IPS DF 19.7 (cell line): ENCODE measurements at regions not wholly inside any gene's neighbourhood (a gene's known extent, or its start where the extent isn't known, plus 50 kb on each side); places are given as distances from the start of the nearest gene placed in this dataset.

Source experiments
- DNase-seq: peaks from one replicate; pipeline ENCODE4 v3.0.0-alpha.2; 2013; ENCODE audit warnings: low read depth, low spot score

DNA sequence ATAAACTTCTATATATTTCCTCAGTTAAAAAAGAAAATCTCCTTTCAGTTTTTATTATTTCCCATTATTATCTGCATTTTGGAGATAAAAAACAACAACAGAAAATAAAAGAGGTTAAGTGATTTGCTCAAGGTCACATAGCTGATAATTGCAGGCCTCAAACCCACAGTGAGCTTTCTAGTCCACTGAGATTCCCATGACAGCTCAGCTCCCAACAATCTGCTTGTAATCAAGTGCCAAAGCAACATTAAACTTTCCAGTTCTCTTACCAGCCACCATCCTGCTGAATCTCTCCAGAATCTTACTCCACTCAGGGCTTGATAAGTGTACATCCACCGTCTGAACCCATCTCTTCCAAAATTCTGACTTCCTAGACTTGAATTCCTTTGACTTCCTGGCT is 318.2 kb upstream of the SEMA6D start:
- DNase-seq: no peak

DNA sequence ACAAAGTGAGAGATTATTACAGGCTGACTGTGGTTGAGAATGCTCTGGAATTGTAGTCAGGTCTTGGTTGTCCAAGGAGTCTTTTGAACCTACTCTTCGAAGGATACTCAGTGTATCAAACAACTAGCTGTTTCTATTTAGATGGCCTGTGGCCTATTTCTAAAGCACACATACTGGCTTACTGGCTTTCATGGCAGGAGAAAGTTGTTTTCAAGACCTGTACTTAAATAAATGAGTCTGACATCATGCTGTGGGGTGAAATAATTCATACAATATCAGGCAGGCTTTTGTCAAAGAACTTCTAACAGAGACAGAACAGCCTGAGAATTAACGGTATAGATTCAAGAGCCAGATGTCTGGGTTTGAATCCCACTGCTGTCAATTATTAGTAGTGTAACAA is 316.7 kb upstream of the SEMA6D start:
- no peak for DNase-seq

DNA sequence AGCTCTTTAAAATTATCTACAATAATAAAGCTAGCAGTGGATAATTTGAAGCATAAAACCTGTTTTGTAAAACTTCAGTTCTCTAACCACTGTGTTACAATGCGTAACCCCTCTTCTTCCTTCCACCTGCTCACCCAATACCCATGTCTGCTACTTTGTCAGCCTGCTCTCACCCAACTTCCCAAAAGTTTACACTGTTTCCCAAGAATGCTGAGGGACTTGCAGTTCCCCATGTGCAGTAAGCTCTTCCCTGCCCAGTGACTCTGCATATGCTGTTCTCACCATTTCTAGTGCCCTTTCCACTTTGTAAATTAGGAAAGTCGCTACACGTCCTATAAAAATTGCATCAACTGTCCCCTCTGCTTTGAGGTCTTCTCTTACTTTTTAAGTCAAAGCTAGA is 315.9 kb upstream of the SEMA6D start:
- no peak for DNase-seq

DNA sequence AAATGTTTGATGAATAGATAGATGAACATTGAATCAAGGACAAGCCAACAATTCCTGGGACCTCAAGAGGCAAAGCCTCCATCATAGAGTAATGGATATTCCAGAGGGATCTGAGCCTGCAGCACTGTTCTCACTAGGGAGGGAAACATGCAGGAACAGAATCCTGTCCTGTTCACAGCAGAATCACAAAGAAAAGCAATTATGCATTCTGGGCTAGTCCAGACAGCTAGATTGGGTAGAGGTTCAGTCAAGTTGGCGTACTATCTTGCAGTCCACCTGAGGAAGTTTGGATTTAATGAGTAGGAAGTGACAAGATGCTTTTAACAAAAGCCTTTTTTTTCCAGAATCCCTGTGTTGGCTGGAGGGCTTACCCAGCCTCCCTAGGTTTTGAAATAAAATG is 314.5 kb upstream of the SEMA6D start:
- no peak for DNase-seq

DNA sequence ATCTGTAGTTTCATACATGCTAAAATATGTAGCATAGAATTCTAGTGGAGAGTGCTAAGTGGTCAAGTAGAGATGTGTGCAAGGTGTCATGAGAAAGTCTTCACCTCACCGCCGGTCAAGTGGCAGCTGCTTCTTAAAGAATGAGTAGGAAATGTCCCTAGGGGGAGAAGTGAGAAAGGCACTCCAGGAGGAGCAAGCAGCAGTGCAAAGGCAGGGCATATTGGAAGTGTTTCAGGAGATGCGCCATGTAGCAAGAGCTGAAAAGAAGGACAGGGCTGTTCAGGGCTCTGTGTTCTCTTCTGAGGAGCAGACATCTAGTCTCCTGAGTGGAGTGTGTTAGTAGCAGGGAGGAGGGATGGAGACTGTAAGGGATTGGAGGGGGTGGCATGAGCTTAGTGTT is 312.4 kb upstream of the SEMA6D start:
- DNase-seq: no peak

DNA sequence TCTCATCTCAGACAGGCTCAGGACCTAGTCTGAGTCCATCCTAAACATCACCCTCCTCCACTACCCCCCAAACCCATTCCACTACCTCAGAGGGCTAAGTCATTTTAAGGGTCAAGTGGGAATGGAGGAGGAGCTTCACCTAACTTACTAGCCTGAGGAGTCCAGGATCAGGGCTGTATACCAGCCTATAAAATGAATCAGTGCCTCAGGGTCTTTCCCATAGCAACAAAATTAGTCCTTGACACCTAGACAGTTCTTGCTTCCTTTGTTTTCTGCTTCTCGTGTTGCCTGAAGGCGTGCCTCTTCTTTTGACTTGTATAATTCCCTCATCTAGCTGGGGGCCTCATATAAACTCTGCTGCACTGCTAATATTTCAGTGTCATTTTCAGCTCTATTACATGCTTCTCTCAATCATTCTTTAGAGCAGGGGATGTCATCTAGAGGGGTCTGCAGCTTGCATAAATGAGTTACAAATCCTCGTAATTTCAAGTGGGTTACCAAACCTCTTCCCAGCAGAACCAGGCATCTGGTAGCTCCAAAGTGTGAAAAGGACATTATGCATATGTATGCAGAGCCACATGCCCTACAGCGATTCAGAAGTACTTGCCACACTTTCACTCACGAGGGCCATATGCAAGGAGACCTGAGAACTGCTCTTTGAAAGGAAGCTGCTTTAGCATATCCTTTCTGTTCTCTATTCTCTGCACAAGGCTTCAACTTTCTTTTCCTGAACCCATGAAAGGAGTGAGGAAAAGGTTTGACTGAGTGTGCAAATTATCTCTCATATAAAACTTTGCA is 311.7 kb upstream of the SEMA6D start:
- DNase-seq: no peak

DNA sequence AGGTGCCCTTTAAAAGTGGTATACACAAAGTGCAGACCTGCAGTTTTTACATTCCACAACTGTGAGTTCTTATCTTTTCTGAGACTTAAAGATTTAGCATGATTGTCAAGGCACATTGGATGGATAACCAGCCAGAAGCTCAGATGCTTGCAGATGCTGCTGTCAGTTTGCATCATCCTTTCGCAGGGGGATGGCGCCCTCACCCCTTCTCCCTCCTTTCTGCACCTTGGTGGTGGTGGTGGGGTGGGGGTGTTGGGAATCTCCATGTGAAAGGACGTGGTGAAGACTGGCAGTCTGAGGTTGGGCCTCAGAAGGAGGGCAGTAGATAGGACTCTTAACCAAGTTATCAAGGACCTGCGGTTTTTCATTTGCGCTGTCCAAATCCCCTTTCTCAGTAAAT is 309.6 kb upstream of the SEMA6D start:
- no peak for DNase-seq

DNA sequence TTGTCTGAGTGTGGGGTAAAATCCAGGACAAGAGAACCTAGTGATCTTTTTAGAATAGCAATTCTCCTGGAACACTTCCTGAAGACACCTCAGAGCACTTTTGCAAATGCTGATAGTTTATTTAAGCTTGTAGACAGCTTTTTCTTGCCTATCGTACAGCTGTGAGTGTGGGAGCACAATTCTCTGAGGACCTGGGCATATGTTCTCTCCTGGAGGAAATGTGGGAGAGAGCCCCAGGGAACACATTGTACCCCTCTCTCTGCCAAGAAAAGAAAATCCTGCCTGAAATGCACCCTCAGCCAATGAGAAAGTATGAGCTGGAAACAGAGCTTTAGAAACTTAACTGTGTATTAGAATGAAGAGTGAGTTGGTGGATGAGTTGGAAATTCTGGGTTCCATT is 308.3 kb upstream of the SEMA6D start:
- DNase-seq: no peak

DNA sequence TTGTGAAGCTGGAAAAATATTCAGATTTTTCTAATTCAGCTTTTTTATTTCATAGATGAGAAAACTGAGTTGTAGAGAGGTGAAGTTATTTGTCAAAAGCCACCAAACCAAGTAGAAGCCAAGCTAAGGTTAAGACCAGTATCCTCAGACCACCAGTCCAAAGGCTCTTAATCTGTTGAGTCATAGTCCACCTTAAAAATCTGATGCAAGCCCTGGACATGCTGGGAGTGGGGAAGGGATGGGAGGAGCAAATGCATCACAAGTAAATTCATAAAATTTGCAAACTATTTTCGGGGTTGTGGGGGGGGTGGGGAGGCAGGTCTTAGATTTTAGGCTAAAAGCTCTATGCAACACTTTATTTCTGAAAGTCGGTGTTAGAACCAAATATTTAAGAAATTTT is 307.7 kb upstream of the SEMA6D start:
- DNase-seq: no peak

DNA sequence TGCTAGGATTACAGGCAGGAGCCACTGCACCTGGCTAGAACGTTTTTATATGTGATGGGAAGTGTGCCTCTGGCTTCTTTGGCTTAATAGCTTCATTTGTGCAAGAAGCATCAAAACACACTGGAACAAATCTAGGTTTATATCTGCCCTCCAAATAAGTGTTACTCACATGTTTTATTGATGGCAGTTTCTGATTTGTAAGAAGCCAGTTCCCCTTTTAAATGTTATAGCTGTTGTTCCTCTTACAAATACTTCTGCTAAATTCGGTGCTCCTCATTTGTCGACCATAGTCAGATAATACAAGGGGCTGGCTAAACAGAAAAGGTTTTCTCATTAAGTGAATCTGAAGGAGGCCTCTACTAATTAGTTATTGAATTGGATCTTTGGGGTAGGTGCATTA is 307.1 kb upstream of the SEMA6D start:
- DNase-seq: no peak

DNA sequence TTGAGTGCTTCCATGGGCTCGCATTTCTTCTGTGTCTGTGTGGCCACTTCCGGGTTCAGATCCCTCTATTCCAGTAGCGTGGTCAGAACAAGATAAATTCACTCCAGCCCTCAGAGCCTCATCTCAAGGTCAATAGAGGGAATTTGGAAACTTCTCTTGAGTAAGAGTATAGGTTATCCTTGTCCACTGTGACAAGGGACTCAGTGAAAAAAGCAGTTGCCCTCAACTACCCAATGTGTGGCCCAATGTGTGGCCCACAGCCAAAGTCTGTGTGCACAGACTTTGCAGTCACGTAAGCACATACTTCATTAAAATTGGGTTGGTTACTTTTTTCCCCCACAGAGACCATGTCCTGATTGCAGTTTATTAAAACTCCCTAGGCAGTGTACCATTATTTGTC is 305.6 kb upstream of the SEMA6D start:
- DNase-seq: no peak

DNA sequence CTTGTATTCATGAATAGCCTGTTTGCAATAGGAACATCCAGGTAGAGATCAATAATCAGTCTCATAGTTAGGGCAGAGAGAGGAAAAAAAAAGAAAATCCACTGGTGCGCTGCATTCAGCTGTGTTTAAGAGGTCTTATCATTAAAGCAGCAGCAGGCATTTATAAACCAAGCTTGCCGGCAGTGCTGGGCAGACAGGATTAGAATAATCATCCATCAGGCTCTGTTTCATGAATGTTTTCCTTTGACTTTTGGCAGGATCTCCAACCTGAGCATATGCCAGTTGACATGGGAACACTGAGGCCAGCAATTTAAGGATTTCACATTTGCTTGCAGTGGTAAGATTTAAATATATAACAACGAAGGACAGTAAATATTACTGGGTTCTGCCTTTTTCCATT is 305.2 kb upstream of the SEMA6D start:
- no peak for DNase-seq

DNA sequence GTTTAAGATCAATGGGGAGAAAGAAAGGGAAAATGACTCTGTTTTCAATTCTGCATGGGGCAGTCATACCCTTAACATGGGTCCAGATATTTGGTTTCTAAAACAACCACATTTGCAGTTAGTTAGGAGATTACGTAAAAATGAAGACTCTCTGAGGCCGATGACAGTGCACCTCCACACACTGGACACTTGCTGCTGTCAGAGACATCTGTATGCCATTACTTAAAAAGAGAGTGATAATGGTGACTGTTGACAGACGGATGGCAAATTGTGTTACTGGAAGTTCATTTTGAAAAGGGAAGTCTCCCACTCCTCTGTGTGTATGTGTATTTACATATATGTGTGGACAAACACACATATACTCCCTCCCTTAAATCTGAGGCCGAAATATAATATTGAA is 304.5 kb upstream of the SEMA6D start:
- no peak for DNase-seq

DNA sequence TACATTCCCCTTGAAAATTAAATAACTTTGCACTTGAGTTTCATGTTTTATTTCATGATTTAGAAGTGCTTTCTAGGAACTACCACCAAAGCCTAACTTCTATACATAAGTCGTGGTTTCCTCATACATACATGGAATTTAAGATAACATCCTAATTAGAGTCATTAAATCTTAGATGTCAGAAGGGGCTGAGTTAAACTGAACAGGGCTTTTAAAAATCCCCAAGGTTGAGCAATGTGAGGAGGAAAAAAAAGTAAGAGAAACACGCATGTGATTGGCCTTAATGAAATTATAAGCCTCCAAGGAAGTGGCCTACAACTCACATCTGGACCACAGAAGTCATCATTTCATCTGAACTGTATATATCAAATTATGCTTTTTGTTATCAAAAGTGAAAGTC is 303.1 kb upstream of the SEMA6D start:
- DNase-seq: no peak

DNA sequence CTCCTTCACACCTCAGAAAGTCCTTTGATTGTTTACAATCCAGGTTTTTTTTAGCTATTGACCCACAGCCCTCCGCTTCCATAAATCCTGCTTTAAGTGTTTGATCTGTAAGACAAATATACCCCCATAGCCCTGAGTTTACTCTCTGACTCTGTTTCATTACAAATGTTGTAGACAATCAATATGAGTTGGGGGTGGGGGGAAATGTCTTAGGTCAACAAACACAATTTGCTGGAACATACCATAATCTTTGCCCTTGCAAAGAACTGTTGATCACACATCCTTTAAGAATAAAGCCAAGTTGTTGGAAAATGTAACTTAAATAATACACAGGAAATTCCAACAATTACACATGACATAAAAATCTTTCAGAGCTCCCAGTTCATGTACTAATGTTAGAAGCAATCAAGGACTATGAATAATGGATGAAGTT is 301.8 kb upstream of the SEMA6D start:
- no peak for DNase-seq

DNA sequence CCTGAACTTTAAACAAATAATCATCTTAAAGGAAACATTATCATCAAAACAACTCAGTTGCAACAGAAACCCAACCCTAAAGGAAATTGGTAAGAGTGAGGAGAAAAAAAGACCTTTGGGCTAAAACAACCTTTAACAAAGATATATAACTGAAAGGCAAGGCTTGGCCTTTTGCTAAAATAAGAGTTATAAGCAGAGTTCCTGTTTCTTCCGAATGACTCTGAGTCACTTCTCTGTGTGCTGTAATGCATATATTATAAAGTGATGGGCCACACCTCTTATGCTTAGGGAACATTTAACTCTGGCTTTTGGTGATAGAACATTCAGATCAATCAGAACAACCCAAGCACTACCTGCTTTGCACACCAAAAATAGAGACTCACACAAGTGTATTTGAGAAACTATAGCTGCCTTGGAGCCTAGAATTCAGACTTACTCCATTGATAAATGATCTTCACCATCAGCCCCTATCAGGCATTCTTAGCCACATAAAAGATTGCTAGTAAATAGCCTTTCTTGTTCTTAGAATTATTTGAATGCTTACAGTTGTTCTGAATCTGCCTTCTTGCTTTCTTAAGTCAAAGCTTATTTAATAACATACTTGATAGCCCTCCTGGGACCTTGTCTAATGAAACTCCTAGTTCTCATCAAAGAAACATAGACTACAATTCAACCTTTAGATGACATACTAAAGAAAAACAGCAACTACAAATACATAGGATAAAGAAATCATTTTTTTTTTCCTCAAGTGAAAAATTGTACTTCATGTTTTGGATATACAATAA is 294.2 kb upstream of the SEMA6D start:
- DNase-seq: no peak

DNA sequence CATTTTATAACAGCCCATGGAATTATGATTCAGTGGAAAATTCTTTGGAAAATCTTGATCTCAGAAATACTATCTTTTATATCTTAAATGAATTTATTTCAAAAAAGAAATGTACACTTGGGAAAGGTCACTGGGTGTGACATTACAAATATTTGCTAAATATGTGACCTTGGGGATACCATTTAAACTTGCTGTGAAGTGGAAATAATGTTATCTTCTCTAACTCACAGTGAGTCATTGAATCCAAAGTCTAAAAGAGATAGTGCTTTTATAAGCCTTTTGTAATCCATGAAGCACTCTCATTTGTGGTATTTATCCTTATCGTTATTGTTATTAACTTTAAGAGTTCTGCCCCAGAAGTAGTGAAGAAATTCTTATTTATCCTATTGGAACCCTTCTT is 289.8 kb upstream of the SEMA6D start:
- DNase-seq: no peak

DNA sequence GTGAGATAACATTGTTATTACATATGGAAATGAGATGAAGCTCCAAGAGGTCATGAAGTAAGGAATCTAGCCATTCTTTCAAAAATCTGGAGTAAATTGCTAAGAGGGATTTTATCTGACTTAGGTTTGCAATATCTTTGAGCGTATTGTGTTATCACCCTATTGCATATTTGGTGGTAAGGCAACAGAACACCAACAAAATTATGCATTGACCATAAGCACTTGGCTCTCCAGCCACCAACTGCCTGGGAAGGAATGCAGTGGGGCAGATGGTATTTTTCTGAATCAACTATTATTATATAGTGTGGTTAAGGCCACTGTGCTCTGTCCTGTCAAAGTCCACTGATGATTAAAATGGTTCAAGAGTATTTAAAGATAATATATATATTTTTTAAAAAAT is 287.9 kb upstream of the SEMA6D start:
- DNase-seq: no peak

DNA sequence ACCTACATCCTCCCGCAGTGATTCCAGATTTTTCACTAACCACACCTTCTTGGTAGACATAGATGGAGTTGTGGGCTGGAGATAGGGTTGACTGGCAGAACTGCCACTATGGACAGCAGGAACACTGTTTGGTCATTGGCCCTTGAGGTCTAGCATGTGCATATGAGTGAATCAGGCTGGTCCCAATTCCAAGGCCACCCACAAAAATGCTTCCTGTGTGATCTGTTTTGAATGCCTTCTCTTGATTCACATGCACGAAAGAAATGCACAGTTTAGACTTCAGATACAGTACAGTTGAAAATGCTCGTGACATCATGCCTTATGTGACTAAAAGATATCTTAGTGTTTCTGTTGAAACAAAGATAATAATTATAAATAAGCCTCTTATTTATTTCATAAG is 285.8 kb upstream of the SEMA6D start:
- DNase-seq: no peak

DNA sequence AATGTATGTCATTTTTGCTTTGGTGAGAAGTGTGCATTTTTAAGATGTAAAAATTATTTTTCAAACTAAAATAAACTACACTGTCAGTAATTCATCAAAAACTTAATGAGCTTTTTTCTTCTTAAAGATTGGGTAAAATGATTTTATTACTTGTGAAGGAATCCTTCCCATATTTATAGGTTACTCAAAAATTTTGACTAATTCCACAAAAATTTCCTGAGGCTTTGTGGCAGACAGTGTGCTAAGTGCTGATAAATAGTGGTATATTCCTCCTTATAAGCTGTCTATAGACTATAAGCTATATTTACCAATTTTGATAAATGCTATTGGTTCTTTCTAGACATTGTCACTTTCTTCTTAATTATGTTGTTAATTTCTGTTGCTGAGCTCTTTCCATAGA is 284.5 kb upstream of the SEMA6D start:
- DNase-seq: no peak

DNA sequence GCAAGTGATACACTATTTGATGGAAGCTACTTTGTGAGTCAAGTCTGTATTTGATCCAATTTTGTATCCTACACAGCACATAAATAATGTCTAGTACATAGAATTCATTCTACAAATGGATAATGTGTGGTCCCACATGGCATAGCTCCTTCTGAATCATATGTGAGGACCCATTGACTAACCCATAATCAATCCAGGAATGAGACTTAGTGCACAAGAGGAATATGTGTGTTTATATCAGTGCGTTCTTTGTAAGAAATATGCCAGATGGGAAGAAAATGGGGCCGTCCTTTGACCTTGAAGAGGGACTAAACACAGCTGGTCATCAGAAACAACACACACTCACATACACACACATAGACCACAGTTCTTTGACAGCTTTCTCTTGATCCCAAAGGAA is 282.7 kb upstream of the SEMA6D start:
- DNase-seq: no peak

DNA sequence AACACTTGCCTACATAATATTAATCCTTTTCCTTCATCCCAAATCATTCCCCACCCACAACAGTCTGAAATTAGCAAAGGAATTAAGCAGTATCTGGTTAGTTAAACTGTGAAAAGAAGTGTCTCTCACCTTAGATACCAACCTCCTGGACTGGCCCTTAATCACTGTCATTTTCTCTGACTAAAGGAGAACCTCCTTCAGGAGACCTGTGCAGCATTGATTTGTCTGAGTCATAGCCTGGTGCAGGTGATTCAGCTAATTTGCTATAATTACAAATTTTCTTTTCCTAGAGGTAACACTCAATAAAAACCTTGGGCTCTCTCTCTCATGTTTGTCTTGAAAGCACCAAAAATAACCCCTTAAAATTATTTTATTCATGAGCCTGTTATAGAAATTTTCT is 279.8 kb upstream of the SEMA6D start:
- no peak for DNase-seq
